Caco-2 (cell line): ENCODE measurements at regions not wholly inside any gene's neighbourhood (a gene's known extent, or its start where the extent isn't known, plus 50 kb on each side); places are given as distances from the start of the nearest gene placed in this dataset.

ENCODE experiments used
- BruUV-seq: library from RNA; stranded (reverse); fragments of 400-500 nt; replicated peaks from 2 replicates; lab custom pipeline; 2021; lab: Mats Ljungman, UMichigan
- CTCF ChIA-PET: fragments of 300-600 bp; sonication (Branson Sonifier 250); formaldehyde crosslinking; loops from one replicate; lab custom pipeline; 2022; ENCODE audit warnings: antibody characterized with exemption; lab: Charles Lee
- POLR2A ChIA-PET: fragments of 300-600 bp; sonication (Branson Sonifier 250); formaldehyde crosslinking; loops from one replicate; lab custom pipeline; 2022; ENCODE audit warnings: antibody characterized with exemption; lab: Charles Lee
- DNase-seq, 2 experiments: peaks; one replicate each; pipeline versions ENCODE4 v3.0.0 to v3.0.0-alpha.2; 2020 to 2022
- H3K27me3 ChIP-seq: replicated peaks from 2 replicates; pipeline ENCODE4 v1.6.0; 2011; ENCODE audit warnings: low read length; ENCODE audit not compliant: control insufficient read depth, insufficient read depth
- H3K36me3 ChIP-seq: 2 replicates; pipeline ENCODE4 v1.5.1; 2011; ENCODE audit warnings: low read length; ENCODE audit not compliant: control insufficient read depth, insufficient read depth
- H3K4me1 ChIP-seq: fragments of 250-450 bp; sonication (Bioruptor Pico); 2 replicates; pipeline ENCODE4 v1.5.1; 2020; ENCODE audit warnings: mild to moderate bottlenecking
- H3K4me3 ChIP-seq: 2 replicates; pipeline ENCODE4 v1.5.1; 2011; ENCODE audit warnings: low read depth, mild to moderate bottlenecking, control low read depth, low read length
- H3K9me3 ChIP-seq: fragments of 250-450 bp; sonication (Bioruptor Pico); 2 replicates; pipeline ENCODE4 v1.5.1; 2020; ENCODE audit warnings: mild to moderate bottlenecking, moderate library complexity
- H3K27ac Mint-ChIP-seq: one replicate; pipeline ENCODE4 v1.8.0; 2022; ENCODE audit warnings: mixed read lengths; ENCODE audit not compliant: unreplicated experiment
- H3K27me3 Mint-ChIP-seq: one replicate; pipeline ENCODE4 v1.8.0; 2022; ENCODE audit warnings: mixed read lengths; ENCODE audit not compliant: insufficient read depth, unreplicated experiment
- H3K36me3 Mint-ChIP-seq: one replicate; pipeline ENCODE4 v1.8.0; 2022; ENCODE audit warnings: mild to moderate bottlenecking, mixed read lengths; ENCODE audit not compliant: insufficient read depth, unreplicated experiment
- H3K4me1 Mint-ChIP-seq: one replicate; pipeline ENCODE4 v1.8.0; 2022; ENCODE audit warnings: low read depth, mixed read lengths; ENCODE audit not compliant: unreplicated experiment
- H3K4me3 Mint-ChIP-seq: one replicate; pipeline ENCODE4 v1.8.0; 2022; ENCODE audit warnings: mild to moderate bottlenecking, moderate library complexity, mixed read lengths; ENCODE audit not compliant: unreplicated experiment
- H3K9me3 Mint-ChIP-seq: one replicate; pipeline ENCODE4 v1.8.0; 2022; ENCODE audit warnings: mixed read lengths; ENCODE audit not compliant: unreplicated experiment
- CTCF ChIP-seq, 2 experiments: fragments of 200-600 bp in 1 of 2; IDR thresholded peaks; 1 replicate in 1 of 2; 2 replicates in 1 of 2; pipeline versions ENCODE4 v1.5.1 to v1.8.0; 2011 to 2022; ENCODE audit warnings: antibody characterized with exemption in 1 of 2, control low read depth in 1 of 2, inconsistent platforms in 1 of 2, low read depth in 1 of 2, low read length in 1 of 2, mild to moderate bottlenecking in 1 of 2, moderate library complexity in 1 of 2; ENCODE audit not compliant: insufficient read depth in 1 of 2, severe bottlenecking in 1 of 2, unreplicated experiment in 1 of 2
- intact Hi-C: fragments of 100-400 bp; cut with micrococcal nuclease; formaldehyde crosslinking; loops from one replicate; pipeline ENCODE4 v1.10.0; 2022; ENCODE audit not compliant: unreplicated experiment

GRCh38 chr20:12211361-12211760 lies 293.7 kb downstream of the BTBD3 start:
- no peaks in the 10 kb centered on the region for H3K36me3 Mint-ChIP-seq
- CTCF ChIA-PET, result no interaction called here
- no peaks in the 10 kb centered on the region for H3K36me3 ChIP-seq
- no peaks in the 10 kb centered on the region for H3K4me1 ChIP-seq
- H3K9me3 ChIP-seq, result no peaks in the 10 kb centered on the region
- no peak for DNase-seq
- no peaks in the 10 kb centered on the region; the same call in 1 of the 2 replicates for H3K27me3 ChIP-seq
- no peak overlapping the region for H3K4me3 ChIP-seq
- H3K9me3 Mint-ChIP-seq, result no peaks in the 10 kb centered on the region
- POLR2A ChIA-PET, result no interaction called here
- H3K27me3 Mint-ChIP-seq, result peaks cover 11% of the 10 kb centered on the region
- TF ChIP-seq CTCF (IDR thresholded peaks at IDR 0.05; ENCODE audit: insufficient read depth in 1 of 2, low read depth in 1 of 2, low read length in 1 of 2, severe bottlenecking in 1 of 2, unreplicated experiment in 1 of 2), result no peak
- no TSS peak for BruUV-seq
- intact Hi-C loops, result no loop called here
- no peaks in the 10 kb centered on the region for H3K4me1 Mint-ChIP-seq
- no peak overlapping the region for H3K27ac Mint-ChIP-seq
- no peak overlapping the region for H3K4me3 Mint-ChIP-seq

GRCh38 chr20:12217382-12217781 lies 299.7 kb downstream of the BTBD3 start:
- H3K27me3 Mint-ChIP-seq, result peaks cover 5% of the 10 kb centered on the region
- POLR2A ChIA-PET, result no interaction called here

GRCh38 chr20:12219798-12220197 lies 302.1 kb downstream of the BTBD3 start:
- ChIA-PET POLR2A (no interaction called here), CTCF (interaction anchor here (1.3 kb wide), 1 partner anchor 207 kb away, joined by 3 read pairs; no protein-coding TSS in a partner anchor)
- intact Hi-C loops, result no loop called here
- BruUV-seq, result no TSS peak
- Histone ChIP-seq H3K4me1 (no peaks in the 10 kb centered on the region), H3K4me3 (no peak overlapping the region), H3K36me3 (no peaks in the 10 kb centered on the region), H3K9me3 (no peaks in the 10 kb centered on the region), H3K27me3 (no peaks in the 10 kb centered on the region)
- no peak overlapping the region for H3K27ac Mint-ChIP-seq
- no peaks in the 10 kb centered on the region for H3K4me1 Mint-ChIP-seq
- TF ChIP-seq CTCF (IDR thresholded peaks at IDR 0.05; ENCODE audit: insufficient read depth in 1 of 2, low read depth in 1 of 2, low read length in 1 of 2, severe bottlenecking in 1 of 2, unreplicated experiment in 1 of 2), result no peak
- no peaks in the 10 kb centered on the region for H3K36me3 Mint-ChIP-seq
- peaks cover 11% of the 10 kb centered on the region for H3K27me3 Mint-ChIP-seq
- H3K4me3 Mint-ChIP-seq, result no peak overlapping the region
- no peaks in the 10 kb centered on the region for H3K9me3 Mint-ChIP-seq
- DNase-seq, result no peak

More at GRCh38 chr20:12217382-12217781, 299.7 kb downstream of the BTBD3 start:
- BruUV-seq, result no TSS peak
- no peaks in the 10 kb centered on the region for H3K36me3 Mint-ChIP-seq
- H3K27ac Mint-ChIP-seq, result no peak overlapping the region
- H3K4me1 ChIP-seq, result no peaks in the 10 kb centered on the region
- no peak for TF ChIP-seq CTCF (IDR thresholded peaks at IDR 0.05; ENCODE audit: insufficient read depth in 1 of 2, low read depth in 1 of 2, low read length in 1 of 2, severe bottlenecking in 1 of 2, unreplicated experiment in 1 of 2)
- no peaks in the 10 kb centered on the region for H3K4me1 Mint-ChIP-seq
- intact Hi-C loops, result no loop called here
- H3K9me3 ChIP-seq, result no peaks in the 10 kb centered on the region
- H3K9me3 Mint-ChIP-seq, result no peaks in the 10 kb centered on the region
- DNase-seq, result no peak
- H3K4me3 ChIP-seq, result no peak overlapping the region
- no peaks in the 10 kb centered on the region for H3K27me3 ChIP-seq
- no peak overlapping the region for H3K4me3 Mint-ChIP-seq
- H3K36me3 ChIP-seq, result no peaks in the 10 kb centered on the region
- CTCF ChIA-PET, result no interaction called here
